ENCODE measurements at regions not wholly inside any gene's neighbourhood (a gene's known extent, or its start where the extent isn't known, plus 50 kb on each side); places are given as distances from the start of the nearest gene placed in this dataset.

DNA sequence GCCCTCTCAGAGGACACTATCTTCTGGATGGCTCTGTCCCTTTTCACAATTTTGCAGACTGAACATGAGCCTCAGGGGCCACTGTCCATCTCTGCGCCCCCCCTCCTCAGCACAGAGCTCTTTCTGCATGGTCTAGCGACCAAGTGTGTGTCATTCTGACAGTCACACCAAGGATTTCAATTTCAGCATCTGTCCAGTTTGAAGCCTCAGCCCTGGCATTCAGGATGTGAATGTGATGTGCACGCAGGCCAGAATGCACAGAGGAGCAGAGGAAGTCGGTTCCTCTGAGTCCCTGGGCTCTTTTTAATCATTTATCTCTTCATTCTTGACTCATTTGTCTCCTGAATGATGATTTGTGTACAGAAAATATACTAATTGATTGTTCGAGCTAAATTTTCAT is 102.0 kb upstream of the PWP1 start:
- no peak for TF ChIP-seq ZFP30 (CRISPR knock-in tag; IDR thresholded peaks at IDR 0.05)
- no peak for TF ChIP-seq PPARA (CRISPR knock-in tag; IDR thresholded peaks at IDR 0.05; ENCODE audit: borderline replicate concordance)
- no peak for TF ChIP-seq ZNF565 (CRISPR knock-in tag; conservative IDR thresholded peaks at IDR 0.05; ENCODE audit: low read depth)
- no peak for TF ChIP-seq GLIS3 (CRISPR knock-in tag; IDR thresholded peaks at IDR 0.05)
- TF ChIP-seq RARB (CRISPR knock-in tag; IDR thresholded peaks at IDR 0.05): no peak
- no peak for TF ChIP-seq ISL1 (CRISPR knock-in tag; IDR thresholded peaks at IDR 0.05)
- TF ChIP-seq, protein P1, sequence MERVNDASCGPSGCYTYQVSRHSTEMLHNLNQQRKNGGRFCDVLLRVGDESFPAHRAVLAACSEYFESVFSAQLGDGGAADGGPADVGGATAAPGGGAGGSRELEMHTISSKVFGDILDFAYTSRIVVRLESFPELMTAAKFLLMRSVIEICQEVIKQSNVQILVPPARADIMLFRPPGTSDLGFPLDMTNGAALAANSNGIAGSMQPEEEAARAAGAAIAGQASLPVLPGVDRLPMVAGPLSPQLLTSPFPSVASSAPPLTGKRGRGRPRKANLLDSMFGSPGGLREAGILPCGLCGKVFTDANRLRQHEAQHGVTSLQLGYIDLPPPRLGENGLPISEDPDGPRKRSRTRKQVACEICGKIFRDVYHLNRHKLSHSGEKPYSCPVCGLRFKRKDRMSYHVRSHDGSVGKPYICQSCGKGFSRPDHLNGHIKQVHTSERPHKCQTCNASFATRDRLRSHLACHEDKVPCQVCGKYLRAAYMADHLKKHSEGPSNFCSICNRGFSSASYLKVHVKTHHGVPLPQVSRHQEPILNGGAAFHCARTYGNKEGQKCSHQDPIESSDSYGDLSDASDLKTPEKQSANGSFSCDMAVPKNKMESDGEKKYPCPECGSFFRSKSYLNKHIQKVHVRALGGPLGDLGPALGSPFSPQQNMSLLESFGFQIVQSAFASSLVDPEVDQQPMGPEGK (CRISPR knock-in tag; IDR thresholded peaks at IDR 0.05; ENCODE audit: borderline replicate concordance): no peak
- TF ChIP-seq ARNTL (CRISPR knock-in tag; IDR thresholded peaks at IDR 0.05; ENCODE audit: borderline replicate concordance, low read depth): no peak
- no peak for TF ChIP-seq SNAI2 (CRISPR knock-in tag; IDR thresholded peaks at IDR 0.05)
- no peak for TF ChIP-seq OSR1 (CRISPR knock-in tag; IDR thresholded peaks at IDR 0.05)
- TF ChIP-seq TCF4 (CRISPR knock-in tag; IDR thresholded peaks at IDR 0.05; ENCODE audit: borderline replicate concordance): no peak
- TF ChIP-seq, protein P2, sequence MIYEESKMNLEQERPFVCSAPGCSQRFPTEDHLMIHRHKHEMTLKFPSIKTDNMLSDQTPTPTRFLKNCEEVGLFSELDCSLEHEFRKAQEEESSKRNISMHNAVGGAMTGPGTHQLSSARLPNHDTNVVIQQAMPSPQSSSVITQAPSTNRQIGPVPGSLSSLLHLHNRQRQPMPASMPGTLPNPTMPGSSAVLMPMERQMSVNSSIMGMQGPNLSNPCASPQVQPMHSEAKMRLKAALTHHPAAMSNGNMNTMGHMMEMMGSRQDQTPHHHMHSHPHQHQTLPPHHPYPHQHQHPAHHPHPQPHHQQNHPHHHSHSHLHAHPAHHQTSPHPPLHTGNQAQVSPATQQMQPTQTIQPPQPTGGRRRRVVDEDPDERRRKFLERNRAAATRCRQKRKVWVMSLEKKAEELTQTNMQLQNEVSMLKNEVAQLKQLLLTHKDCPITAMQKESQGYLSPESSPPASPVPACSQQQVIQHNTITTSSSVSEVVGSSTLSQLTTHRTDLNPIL (CRISPR knock-in tag; IDR thresholded peaks at IDR 0.05; ENCODE audit: low read depth): no peak
- TF ChIP-seq, protein P3, sequence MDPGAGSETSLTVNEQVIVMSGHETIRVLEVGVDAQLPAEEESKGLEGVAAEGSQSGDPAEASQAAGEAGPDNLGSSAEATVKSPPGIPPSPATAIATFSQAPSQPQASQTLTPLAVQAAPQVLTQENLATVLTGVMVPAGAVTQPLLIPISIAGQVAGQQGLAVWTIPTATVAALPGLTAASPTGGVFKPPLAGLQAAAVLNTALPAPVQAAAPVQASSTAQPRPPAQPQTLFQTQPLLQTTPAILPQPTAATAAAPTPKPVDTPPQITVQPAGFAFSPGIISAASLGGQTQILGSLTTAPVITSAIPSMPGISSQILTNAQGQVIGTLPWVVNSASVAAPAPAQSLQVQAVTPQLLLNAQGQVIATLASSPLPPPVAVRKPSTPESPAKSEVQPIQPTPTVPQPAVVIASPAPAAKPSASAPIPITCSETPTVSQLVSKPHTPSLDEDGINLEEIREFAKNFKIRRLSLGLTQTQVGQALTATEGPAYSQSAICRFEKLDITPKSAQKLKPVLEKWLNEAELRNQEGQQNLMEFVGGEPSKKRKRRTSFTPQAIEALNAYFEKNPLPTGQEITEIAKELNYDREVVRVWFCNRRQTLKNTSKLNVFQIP (CRISPR knock-in tag; IDR thresholded peaks at IDR 0.05; ENCODE audit: borderline replicate concordance, low read depth): no peak
- TF ChIP-seq ZC3H10 (CRISPR knock-in tag; IDR thresholded peaks at IDR 0.05): no peak
- no peak for TF ChIP-seq ESRRG (CRISPR knock-in tag; IDR thresholded peaks at IDR 0.05)
- ATAC-seq: no peak

DNA sequence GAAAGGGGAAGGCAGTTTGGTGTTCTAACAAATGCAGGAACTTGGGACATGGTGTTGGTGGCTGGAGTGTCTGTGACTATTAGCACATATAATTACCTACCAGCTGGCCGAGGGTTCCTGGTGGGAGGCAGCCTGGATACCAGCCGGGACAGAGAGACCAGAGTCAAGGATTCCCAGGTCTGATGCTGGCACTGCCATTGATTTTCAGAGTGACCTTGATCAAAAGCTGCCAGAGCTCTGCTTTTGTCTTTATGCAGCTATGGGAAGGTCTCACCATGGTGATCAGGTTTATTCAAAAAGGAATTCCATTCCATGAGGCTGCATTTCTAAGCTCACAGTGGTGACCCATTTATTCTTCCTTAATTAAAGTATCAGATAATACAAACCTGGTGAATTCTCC is 101.0 kb upstream of the PWP1 start:
- TF ChIP-seq TOX (CRISPR knock-in tag; IDR thresholded peaks at IDR 0.05; ENCODE audit: borderline replicate concordance) (no peak), RARB (CRISPR knock-in tag; IDR thresholded peaks at IDR 0.05) (no peak)
- ATAC-seq: no peak

- ATAC-seq: no peak
- TF ChIP-seq ZNF565 (CRISPR knock-in tag; conservative IDR thresholded peaks at IDR 0.05; ENCODE audit: low read depth) (no peak), CSRNP3 (CRISPR knock-in tag; IDR thresholded peaks at IDR 0.05) (no peak), ZC3H10 (CRISPR knock-in tag; IDR thresholded peaks at IDR 0.05) (no peak), PPARA (CRISPR knock-in tag; IDR thresholded peaks at IDR 0.05; ENCODE audit: borderline replicate concordance) (no peak), ISL1 (CRISPR knock-in tag; IDR thresholded peaks at IDR 0.05) (no peak), BACH2 (CRISPR knock-in tag; IDR thresholded peaks at IDR 0.05; ENCODE audit: borderline replicate concordance) (no peak), OSR1 (CRISPR knock-in tag; IDR thresholded peaks at IDR 0.05) (no peak), GLIS3 (CRISPR knock-in tag; IDR thresholded peaks at IDR 0.05) (no peak)
- TF ChIP-seq, protein P2 (CRISPR knock-in tag; IDR thresholded peaks at IDR 0.05; ENCODE audit: low read depth): no peak
- TF ChIP-seq, protein P3 (CRISPR knock-in tag; IDR thresholded peaks at IDR 0.05; ENCODE audit: borderline replicate concordance, low read depth): no peak
Measured at GRCh38 chr12:107586256-107586970, 99.2 kb upstream of the PWP1 start.
